ENCODE measurements at regions not wholly inside any gene's neighbourhood (a gene's known extent, or its start where the extent isn't known, plus 50 kb on each side); places are given as distances from the start of the nearest gene placed in this dataset.

- Mint-ChIP-seq H3K36me3 (no peaks in the 10 kb centered on the region), H3K9me3 (peaks cover 8% of the 10 kb centered on the region), H3K4me1 (ENCODE audit: low read depth) (no peaks in the 10 kb centered on the region), H3K27me3 (peaks cover 13% of the 10 kb centered on the region), H3K4me3 (no peak overlapping the region), H3K27ac (no peak overlapping the region)
- intact Hi-C loops (cut with micrococcal nuclease): no loop called here
- CTCF ChIA-PET: no interaction called here
- DNase-seq: peak; percentile 6
- POLR2A ChIA-PET: no interaction called here
Observed at GRCh38 chr6:170097505-170098427, 193.1 kb downstream of the DLL1 start.

GRCh38 chr6:170096803-170097504, 193.9 kb downstream of the DLL1 start:
- POLR2A ChIA-PET: no interaction called here
- intact Hi-C loops (cut with micrococcal nuclease): no loop called here
- CTCF ChIA-PET: no interaction called here

GRCh38 chr6:170096191-170096802, 194.6 kb downstream of the DLL1 start:
- intact Hi-C loops (cut with micrococcal nuclease): no loop called here
- POLR2A ChIA-PET: no interaction called here
- no peaks in the 10 kb centered on the region for H3K4me1 Mint-ChIP-seq (ENCODE audit: low read depth)
- CTCF ChIA-PET: no interaction called here
- H3K9me3 Mint-ChIP-seq: peaks cover 8% of the 10 kb centered on the region
- H3K36me3 Mint-ChIP-seq: no peaks in the 10 kb centered on the region
- no peak overlapping the region for H3K4me3 Mint-ChIP-seq
- DNase-seq: peak; percentile 3
- no peak overlapping the region for H3K27ac Mint-ChIP-seq
- H3K27me3 Mint-ChIP-seq: peaks cover 13% of the 10 kb centered on the region

More at GRCh38 chr6:170096803-170097504, 193.9 kb downstream of the DLL1 start:
- H3K4me3 Mint-ChIP-seq: no peak overlapping the region
- H3K4me1 Mint-ChIP-seq (ENCODE audit: low read depth): no peaks in the 10 kb centered on the region
- no peak overlapping the region for H3K27ac Mint-ChIP-seq
- H3K36me3 Mint-ChIP-seq: no peaks in the 10 kb centered on the region
- peak; percentile 3 for DNase-seq
- peaks cover 8% of the 10 kb centered on the region for H3K9me3 Mint-ChIP-seq
- H3K27me3 Mint-ChIP-seq: peaks cover 13% of the 10 kb centered on the region

GRCh38 chr6:170095273-170095981, 195.5 kb downstream of the DLL1 start:
- peak; percentile 5 for DNase-seq
- intact Hi-C loops (cut with micrococcal nuclease): no loop called here
- no peak overlapping the region for H3K4me3 Mint-ChIP-seq
- peaks cover 3% of the 10 kb centered on the region for H3K4me1 Mint-ChIP-seq (ENCODE audit: low read depth)
- peaks cover 13% of the 10 kb centered on the region for H3K27me3 Mint-ChIP-seq
- no peaks in the 10 kb centered on the region for H3K36me3 Mint-ChIP-seq
- no peak overlapping the region for H3K27ac Mint-ChIP-seq
- CTCF ChIA-PET: no interaction called here
- H3K9me3 Mint-ChIP-seq: peaks cover 2% of the 10 kb centered on the region
- POLR2A ChIA-PET: no interaction called here

- CTCF ChIA-PET: no interaction called here
- peak; percentile 1 for DNase-seq
- no peak overlapping the region for H3K27ac Mint-ChIP-seq
- no peak overlapping the region for H3K4me3 Mint-ChIP-seq
- H3K36me3 Mint-ChIP-seq: no peaks in the 10 kb centered on the region
- peaks cover 10% of the 10 kb centered on the region for H3K4me1 Mint-ChIP-seq (ENCODE audit: low read depth)
- H3K9me3 Mint-ChIP-seq: no peaks in the 10 kb centered on the region
- POLR2A ChIA-PET: no interaction called here
- intact Hi-C loops (cut with micrococcal nuclease): no loop called here
- peaks cover 11% of the 10 kb centered on the region for H3K27me3 Mint-ChIP-seq
Observed at GRCh38 chr6:170094686-170095272, 196.1 kb downstream of the DLL1 start.

- H3K27me3 Mint-ChIP-seq: peaks cover 11% of the 10 kb centered on the region
- no peaks in the 10 kb centered on the region for H3K9me3 Mint-ChIP-seq
- peaks cover 17% of the 10 kb centered on the region for H3K4me1 Mint-ChIP-seq (ENCODE audit: low read depth)
- no peak overlapping the region for H3K27ac Mint-ChIP-seq
- ChIA-PET POLR2A (no interaction called here), CTCF (no interaction called here)
- intact Hi-C loops (cut with micrococcal nuclease): no loop called here
- peak; percentile 7 for DNase-seq
- H3K36me3 Mint-ChIP-seq: peaks cover 1% of the 10 kb centered on the region
- no peak overlapping the region for H3K4me3 Mint-ChIP-seq
Observed at GRCh38 chr6:170093658-170094596, 197.0 kb downstream of the DLL1 start.

- ChIA-PET POLR2A (no interaction called here), CTCF (no interaction called here)
- peaks cover 11% of the 10 kb centered on the region for H3K27me3 Mint-ChIP-seq
- H3K9me3 Mint-ChIP-seq: no peaks in the 10 kb centered on the region
- DNase-seq: no peak
- no peak overlapping the region for H3K27ac Mint-ChIP-seq
- peaks cover 1% of the 10 kb centered on the region for H3K36me3 Mint-ChIP-seq
- H3K4me1 Mint-ChIP-seq (ENCODE audit: low read depth): peaks cover 22% of the 10 kb centered on the region
- intact Hi-C loops (cut with micrococcal nuclease): no loop called here
- H3K4me3 Mint-ChIP-seq: no peak overlapping the region
Observed at GRCh38 chr6:170093276-170093657, 197.6 kb downstream of the DLL1 start.

- peak; percentile 5 for DNase-seq
- H3K27ac Mint-ChIP-seq: no peak overlapping the region
- no peak overlapping the region for H3K4me3 Mint-ChIP-seq
- POLR2A ChIA-PET: no interaction called here
- peaks cover 27% of the 10 kb centered on the region for H3K4me1 Mint-ChIP-seq (ENCODE audit: low read depth)
- peaks cover 8% of the 10 kb centered on the region for H3K27me3 Mint-ChIP-seq
- CTCF ChIA-PET: interaction anchor here (1.0 kb wide), 1 partner anchor 261 kb away, joined by 3 read pairs; no protein-coding TSS in a partner anchor
- intact Hi-C loops (cut with micrococcal nuclease): no loop called here
- H3K9me3 Mint-ChIP-seq: no peaks in the 10 kb centered on the region
- H3K36me3 Mint-ChIP-seq: peaks cover 1% of the 10 kb centered on the region
Observed at GRCh38 chr6:170092826-170093225, 198.1 kb downstream of the DLL1 start.

- Mint-ChIP-seq H3K27ac (no peak overlapping the region), H3K27me3 (peaks cover 4% of the 10 kb centered on the region), H3K4me1 (ENCODE audit: low read depth) (peaks cover 29% of the 10 kb centered on the region), H3K9me3 (no peaks in the 10 kb centered on the region), H3K36me3 (peaks cover 1% of the 10 kb centered on the region), H3K4me3 (no peak overlapping the region)
- ChIA-PET POLR2A (no interaction called here), CTCF (interaction anchor here (1.0 kb wide), 1 partner anchor 260 kb away, joined by 3 read pairs; no protein-coding TSS in a partner anchor)
- peak; percentile 1 for DNase-seq
- intact Hi-C loops (cut with micrococcal nuclease): no loop called here
Observed at GRCh38 chr6:170091639-170092579, 199.0 kb downstream of the DLL1 start.

GRCh38 chr6:170091000-170091638, 199.8 kb downstream of the DLL1 start:
- intact Hi-C loops (cut with micrococcal nuclease): no loop called here
- Mint-ChIP-seq H3K9me3 (no peaks in the 10 kb centered on the region), H3K4me3 (no peak overlapping the region), H3K36me3 (peaks cover 1% of the 10 kb centered on the region), H3K27me3 (no peaks in the 10 kb centered on the region), H3K4me1 (ENCODE audit: low read depth) (peaks cover 31% of the 10 kb centered on the region), H3K27ac (no peak overlapping the region)
- ChIA-PET CTCF (interaction anchor here (1.0 to 2.0 kb wide), 2 partner anchors 57 to 259 kb away, joined by 3 to 6 read pairs; no protein-coding TSS in a partner anchor), POLR2A (no interaction called here)
- DNase-seq: peak; percentile 3
